Muscle of leg (tissue), 3 donors: ENCODE measurements at regions not wholly inside any gene's neighbourhood (a gene's known extent, or its start where the extent isn't known, plus 50 kb on each side); places are given as distances from the start of the nearest gene placed in this dataset.
A peak's percentile ranks its signal among the peaks of the same experiment; 100 is the strongest.

ENCODE experiments used
- DNase-seq: peaks from one replicate; pipeline ENCODE4 v3.0.0; 2013
- H3K27ac ChIP-seq: one replicate; pipeline ENCODE4 v1.5.1; 2013; ENCODE audit warnings: mild to moderate bottlenecking, low read length, control low read depth
- H3K27me3 ChIP-seq: one replicate; pipeline ENCODE4 v1.6.1; 2013; ENCODE audit warnings: low read length; ENCODE audit not compliant: control insufficient read depth, insufficient read depth
- H3K36me3 ChIP-seq: one replicate; pipeline ENCODE4 v1.6.1; 2013; ENCODE audit warnings: low read length; ENCODE audit not compliant: control insufficient read depth, insufficient read depth
- H3K4me1 ChIP-seq: one replicate; pipeline ENCODE4 v1.6.1; 2013; ENCODE audit warnings: low read length; ENCODE audit not compliant: control insufficient read depth, insufficient read depth
- H3K4me3 ChIP-seq: one replicate; pipeline ENCODE4 v1.5.1; 2013; ENCODE audit warnings: low read length, control low read depth
- H3K9me3 ChIP-seq: replicated peaks from 2 replicates; pipeline ENCODE4 v1.6.1; 2013; ENCODE audit warnings: low read depth, low read length; ENCODE audit not compliant: control insufficient read depth
- WGBS: methylation state at CpG from one replicate; pipeline ENCODE4 v1.1.5; 2013; ENCODE audit warnings: missing lambda C conversion rate; ENCODE audit not compliant: insufficient coverage; 5-methylcytosine and 5-hydroxymethylcytosine counted together

GRCh38 chr3:70729845-70730244 lies 417.4 kb upstream of the MDFIC2 start:
- H3K27me3 ChIP-seq, result no peaks in the 10 kb centered on the region
- no peak overlapping the region for H3K27ac ChIP-seq
- 45% methylated on average over 2 of the region's 3 CpGs for WGBS
- no peaks in the 10 kb centered on the region for H3K4me1 ChIP-seq
- peak; percentile 13 for DNase-seq
- no peak overlapping the region for H3K4me3 ChIP-seq
- H3K36me3 ChIP-seq, result no peaks in the 10 kb centered on the region
- H3K9me3 ChIP-seq, result no peaks in the 10 kb centered on the region

- Histone ChIP-seq H3K27me3 (no peaks in the 10 kb centered on the region), H3K4me1 (no peaks in the 10 kb centered on the region), H3K36me3 (no peaks in the 10 kb centered on the region), H3K27ac (no peak overlapping the region), H3K4me3 (no peak overlapping the region), H3K9me3 (no peaks in the 10 kb centered on the region)
- no CpG with 5 or more reads among the region's 1 CpG for WGBS
- DNase-seq, result no peak
Measured at GRCh38 chr3:70728311-70728710, 415.9 kb upstream of the MDFIC2 start.

- H3K9me3 ChIP-seq, result no peaks in the 10 kb centered on the region
- no peaks in the 10 kb centered on the region for H3K27me3 ChIP-seq
- H3K4me3 ChIP-seq, result no peak overlapping the region
- no CpG with 5 or more reads among the region's 2 CpGs for WGBS
- H3K4me1 ChIP-seq, result no peaks in the 10 kb centered on the region
- DNase-seq, result no peak
- no peaks in the 10 kb centered on the region for H3K36me3 ChIP-seq
- no peak overlapping the region for H3K27ac ChIP-seq
Measured at GRCh38 chr3:70726961-70727360, 414.5 kb upstream of the MDFIC2 start.

GRCh38 chr3:70726096-70726938 lies 413.9 kb upstream of the MDFIC2 start:
- DNase-seq, result no peak
- Histone ChIP-seq H3K9me3 (no peaks in the 10 kb centered on the region), H3K27ac (no peak overlapping the region), H3K4me3 (no peak overlapping the region), H3K4me1 (no peaks in the 10 kb centered on the region), H3K36me3 (no peaks in the 10 kb centered on the region), H3K27me3 (no peaks in the 10 kb centered on the region)
- 77% methylated on average over 3 of the region's 5 CpGs for WGBS

- Histone ChIP-seq H3K4me1 (no peaks in the 10 kb centered on the region), H3K4me3 (no peak overlapping the region), H3K27ac (no peak overlapping the region), H3K27me3 (no peaks in the 10 kb centered on the region), H3K36me3 (no peaks in the 10 kb centered on the region), H3K9me3 (no peaks in the 10 kb centered on the region)
- no CpG with 5 or more reads among the region's 1 CpG for WGBS
- DNase-seq, result no peak
Measured at GRCh38 chr3:70722018-70722417, 409.6 kb upstream of the MDFIC2 start.

GRCh38 chr3:70716832-70717231 lies 404.4 kb upstream of the MDFIC2 start:
- Histone ChIP-seq H3K36me3 (no peaks in the 10 kb centered on the region), H3K27ac (no peak overlapping the region), H3K9me3 (peaks cover 9% of the 10 kb centered on the region), H3K4me1 (no peaks in the 10 kb centered on the region), H3K4me3 (no peak overlapping the region), H3K27me3 (no peaks in the 10 kb centered on the region)
- peak; percentile 81 for DNase-seq
- no CpG with 5 or more reads among the region's 4 CpGs for WGBS

GRCh38 chr3:70712449-70713082 lies 400.1 kb upstream of the MDFIC2 start:
- Histone ChIP-seq H3K27me3 (no peaks in the 10 kb centered on the region), H3K4me1 (no peaks in the 10 kb centered on the region), H3K9me3 (peaks cover 11% of the 10 kb centered on the region), H3K4me3 (no peak overlapping the region), H3K36me3 (no peaks in the 10 kb centered on the region), H3K27ac (no peak overlapping the region)
- no CpG with 5 or more reads among the region's 1 CpG for WGBS
- DNase-seq, result no peak

GRCh38 chr3:70703305-70704102 lies 391.1 kb upstream of the MDFIC2 start:
- no peaks in the 10 kb centered on the region for H3K36me3 ChIP-seq
- no peak for DNase-seq
- H3K27me3 ChIP-seq, result no peaks in the 10 kb centered on the region
- no peaks in the 10 kb centered on the region for H3K9me3 ChIP-seq
- no peak overlapping the region for H3K27ac ChIP-seq
- no peaks in the 10 kb centered on the region for H3K4me1 ChIP-seq
- 55% methylated on average over 7 of the region's 16 CpGs for WGBS
- no peak overlapping the region for H3K4me3 ChIP-seq

- no peak for DNase-seq
- Histone ChIP-seq H3K9me3 (no peaks in the 10 kb centered on the region), H3K4me1 (no peaks in the 10 kb centered on the region), H3K27me3 (no peaks in the 10 kb centered on the region), H3K4me3 (no peak overlapping the region), H3K36me3 (no peaks in the 10 kb centered on the region), H3K27ac (no peak overlapping the region)
- WGBS, result no CpG with 5 or more reads among the region's 2 CpGs
Measured at GRCh38 chr3:70702132-70702531, 389.7 kb upstream of the MDFIC2 start.

- Histone ChIP-seq H3K9me3 (no peaks in the 10 kb centered on the region), H3K27me3 (no peaks in the 10 kb centered on the region), H3K4me1 (no peaks in the 10 kb centered on the region), H3K4me3 (no peak overlapping the region), H3K27ac (no peak overlapping the region), H3K36me3 (no peaks in the 10 kb centered on the region)
- WGBS, result no CpG with 5 or more reads among the region's 1 CpG
- DNase-seq, result no peak
Measured at GRCh38 chr3:70684701-70685100, 372.3 kb upstream of the MDFIC2 start.
